MM.1S (cell line): ENCODE measurements at regions not wholly inside any gene's neighbourhood (a gene's known extent, or its start where the extent isn't known, plus 50 kb on each side); places are given as distances from the start of the nearest gene placed in this dataset.

Source experiments
- DNase-seq: peaks from one replicate; pipeline ENCODE4 v3.0.0-alpha.2; 2015
- H2AFZ ChIP-seq: fragments of 300-600 bp; sonication (generic); 2 replicates; pipeline ENCODE4 v1.6.0; 2016; ENCODE audit warnings: antibody characterized with exemption, low read length
- H3F3A ChIP-seq: fragments of 300-600 bp; sonication (generic); 2 replicates; pipeline ENCODE4 v1.6.1; 2016; ENCODE audit warnings: mild to moderate bottlenecking, antibody characterized with exemption, low read length, moderate library complexity, mixed read lengths; ENCODE audit not compliant: insufficient read depth
- H3K27ac ChIP-seq: fragments of 300-600 bp; sonication (generic); 2 replicates; pipeline ENCODE4 v1.5.1; 2016; ENCODE audit warnings: mild to moderate bottlenecking, low read length
- H3K27me3 ChIP-seq: fragments of 300-600 bp; sonication (generic); replicated peaks from 2 replicates; pipeline ENCODE4 v1.6.0; 2016; ENCODE audit warnings: low read length; ENCODE audit not compliant: insufficient read depth
- H3K36me3 ChIP-seq: fragments of 300-600 bp; sonication (generic); replicated peaks from 2 replicates; pipeline ENCODE4 v1.6.1; 2016; ENCODE audit warnings: mild to moderate bottlenecking, low read length, mixed read lengths; ENCODE audit not compliant: insufficient read depth
- H3K4me1 ChIP-seq: fragments of 300-600 bp; sonication (generic); 2 replicates; pipeline ENCODE4 v1.6.1; 2016; ENCODE audit warnings: low read length, mixed read lengths
- H3K4me2 ChIP-seq: fragments of 300-600 bp; sonication (generic); 2 replicates; pipeline ENCODE4 v1.6.0; 2016; ENCODE audit warnings: low read depth, low read length
- H3K4me3 ChIP-seq: fragments of 300-600 bp; sonication (generic); 2 replicates; pipeline ENCODE4 v1.5.1; 2016; ENCODE audit warnings: low read length, mixed read lengths
- H3K79me2 ChIP-seq: fragments of 300-600 bp; sonication (generic); 2 replicates; pipeline ENCODE4 v1.6.1; 2016; ENCODE audit warnings: mixed run types, low read length, mixed read lengths
- H3K9ac ChIP-seq: fragments of 300-600 bp; sonication (generic); 2 replicates; pipeline ENCODE4 v1.6.1; 2016; ENCODE audit warnings: low read length, mixed read lengths
- H3K9me2 ChIP-seq: fragments of 300-600 bp; sonication (generic); replicated peaks from 2 replicates; pipeline ENCODE4 v1.6.1; 2016; ENCODE audit warnings: mild to moderate bottlenecking, low read length, mixed read lengths; ENCODE audit not compliant: insufficient read depth
- H3K9me3 ChIP-seq: fragments of 300-600 bp; sonication (generic); replicated peaks from 2 replicates; pipeline ENCODE4 v1.6.1; 2016; ENCODE audit warnings: mild to moderate bottlenecking, low read length, mixed read lengths; ENCODE audit not compliant: insufficient read depth
- H4K20me1 ChIP-seq: fragments of 300-600 bp; sonication (generic); 2 replicates; pipeline ENCODE4 v1.6.1; 2016; ENCODE audit warnings: mild to moderate bottlenecking, low read length, moderate library complexity, mixed read lengths; ENCODE audit not compliant: insufficient read depth
- EZH2 ChIP-seq: fragments of 300-600 bp; sonication (generic); optimal IDR thresholded peaks from 2 replicates; pipeline ENCODE3; 2017; ENCODE audit warnings: low read depth, mild to moderate bottlenecking, antibody characterized with exemption, low read length, mixed read lengths
- EZH2phosphoT487 ChIP-seq: fragments of 300-600 bp; sonication (generic); IDR thresholded peaks from 2 replicates; pipeline ENCODE4 v1.6.1; 2018; ENCODE audit warnings: antibody characterized with exemption, low read length
- TF ChIP-seq, protein P1 (sequence below): fragments of 300-600 bp; sonication (generic); IDR thresholded peaks from 2 replicates; pipeline ENCODE4 v1.5.1; 2016; ENCODE audit warnings: antibody characterized with exemption, low read length, mixed read lengths

DNA sequence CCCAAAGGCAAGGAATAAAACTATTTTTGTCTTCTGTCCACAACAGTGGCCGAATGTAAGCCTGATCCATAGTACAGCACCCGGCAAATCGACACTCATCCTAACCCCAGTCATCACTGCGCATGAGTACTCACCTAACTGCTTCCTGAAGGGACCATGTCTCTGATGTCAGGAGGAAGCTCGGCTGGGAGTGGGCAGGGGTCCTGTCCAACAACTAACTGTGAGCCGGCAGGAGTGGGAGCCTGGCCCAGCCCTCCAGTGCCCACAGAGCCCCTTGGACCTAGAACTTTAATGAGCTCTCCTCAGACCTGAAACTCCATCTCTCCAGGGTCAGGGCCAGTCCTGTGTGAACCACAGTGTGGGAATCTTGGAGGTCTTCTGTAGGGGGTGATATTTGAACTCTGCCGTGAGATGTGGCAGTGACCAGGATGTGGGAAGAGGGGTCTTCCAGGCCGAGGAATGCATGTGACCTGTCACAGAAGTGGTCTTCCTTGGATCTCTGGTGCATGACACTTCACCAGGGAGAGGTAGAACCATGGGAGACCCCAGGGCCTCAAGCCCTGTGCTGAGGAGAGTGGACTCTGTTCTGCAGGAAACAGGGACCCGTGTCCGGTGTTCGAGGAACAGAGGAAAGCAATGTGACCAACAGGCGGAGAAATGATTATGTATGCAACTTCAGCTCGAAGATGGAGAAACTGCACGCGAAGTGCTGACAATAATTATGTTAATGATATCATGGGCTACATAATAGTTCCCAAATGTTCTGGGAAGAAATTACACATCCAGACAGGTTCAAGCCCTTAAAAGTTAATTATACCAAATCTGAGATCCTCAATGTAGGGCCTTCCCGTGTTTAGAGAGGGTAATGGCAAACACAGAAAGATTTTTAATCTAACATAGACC, 240.1 kb upstream of the HDAC4 start:
- H3K36me3 ChIP-seq: no peaks in the 10 kb centered on the region
- no peak for DNase-seq
- no peaks in the 10 kb centered on the region for H3K4me1 ChIP-seq
- H3K4me2 ChIP-seq: no peak overlapping the region
- TF ChIP-seq, protein P1, sequence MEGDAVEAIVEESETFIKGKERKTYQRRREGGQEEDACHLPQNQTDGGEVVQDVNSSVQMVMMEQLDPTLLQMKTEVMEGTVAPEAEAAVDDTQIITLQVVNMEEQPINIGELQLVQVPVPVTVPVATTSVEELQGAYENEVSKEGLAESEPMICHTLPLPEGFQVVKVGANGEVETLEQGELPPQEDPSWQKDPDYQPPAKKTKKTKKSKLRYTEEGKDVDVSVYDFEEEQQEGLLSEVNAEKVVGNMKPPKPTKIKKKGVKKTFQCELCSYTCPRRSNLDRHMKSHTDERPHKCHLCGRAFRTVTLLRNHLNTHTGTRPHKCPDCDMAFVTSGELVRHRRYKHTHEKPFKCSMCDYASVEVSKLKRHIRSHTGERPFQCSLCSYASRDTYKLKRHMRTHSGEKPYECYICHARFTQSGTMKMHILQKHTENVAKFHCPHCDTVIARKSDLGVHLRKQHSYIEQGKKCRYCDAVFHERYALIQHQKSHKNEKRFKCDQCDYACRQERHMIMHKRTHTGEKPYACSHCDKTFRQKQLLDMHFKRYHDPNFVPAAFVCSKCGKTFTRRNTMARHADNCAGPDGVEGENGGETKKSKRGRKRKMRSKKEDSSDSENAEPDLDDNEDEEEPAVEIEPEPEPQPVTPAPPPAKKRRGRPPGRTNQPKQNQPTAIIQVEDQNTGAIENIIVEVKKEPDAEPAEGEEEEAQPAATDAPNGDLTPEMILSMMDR: no peak
- TF ChIP-seq EZH2phosphoT487 (no peak), EZH2 (no peak)
- no peaks in the 10 kb centered on the region for H3K9me2 ChIP-seq
- no peaks in the 10 kb centered on the region for H3K27me3 ChIP-seq
- H3K4me3 ChIP-seq: no peak overlapping the region
- no peaks in the 10 kb centered on the region for H3F3A ChIP-seq
- H3K79me2 ChIP-seq: no peaks in the 10 kb centered on the region
- no peak overlapping the region for H3K27ac ChIP-seq
- H3K9ac ChIP-seq: no peak overlapping the region
- H3K9me3 ChIP-seq: no peaks in the 10 kb centered on the region
- H4K20me1 ChIP-seq: no peaks in the 10 kb centered on the region
- no peak overlapping the region for H2AFZ ChIP-seq

DNA sequence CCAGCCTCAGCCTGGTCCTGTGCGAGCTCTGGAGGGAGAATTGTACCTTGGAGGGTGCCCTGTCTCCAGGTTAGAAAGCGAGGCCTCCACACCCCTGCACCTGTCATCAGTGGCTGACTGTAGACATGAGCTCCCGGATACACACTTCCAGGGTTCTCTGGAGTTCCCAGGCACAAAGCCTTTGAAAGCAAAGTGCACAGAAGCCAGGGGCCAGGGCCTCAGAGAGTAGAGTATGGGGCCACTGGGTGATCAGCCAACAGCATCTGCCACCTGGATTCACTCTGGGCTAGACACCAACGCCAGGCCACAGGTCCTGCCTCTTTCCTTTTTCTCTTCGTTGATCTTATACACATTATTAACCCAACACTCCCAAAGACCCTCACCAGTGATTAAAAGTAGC, 239.4 kb upstream of the HDAC4 start:
- Histone ChIP-seq H3K9me3 (no peaks in the 10 kb centered on the region), H3K4me3 (no peak overlapping the region), H3K4me1 (no peaks in the 10 kb centered on the region), H3K27ac (no peak overlapping the region), H3K9ac (no peak overlapping the region), H3F3A (no peaks in the 10 kb centered on the region), H3K4me2 (no peak overlapping the region), H3K27me3 (no peaks in the 10 kb centered on the region), H3K9me2 (no peaks in the 10 kb centered on the region), H2AFZ (no peak overlapping the region), H3K79me2 (no peaks in the 10 kb centered on the region), H4K20me1 (no peaks in the 10 kb centered on the region), H3K36me3 (no peaks in the 10 kb centered on the region)
- DNase-seq: no peak
- TF ChIP-seq EZH2phosphoT487: no peak
- TF ChIP-seq, protein P1: no peak
- TF ChIP-seq EZH2: no peak

DNA sequence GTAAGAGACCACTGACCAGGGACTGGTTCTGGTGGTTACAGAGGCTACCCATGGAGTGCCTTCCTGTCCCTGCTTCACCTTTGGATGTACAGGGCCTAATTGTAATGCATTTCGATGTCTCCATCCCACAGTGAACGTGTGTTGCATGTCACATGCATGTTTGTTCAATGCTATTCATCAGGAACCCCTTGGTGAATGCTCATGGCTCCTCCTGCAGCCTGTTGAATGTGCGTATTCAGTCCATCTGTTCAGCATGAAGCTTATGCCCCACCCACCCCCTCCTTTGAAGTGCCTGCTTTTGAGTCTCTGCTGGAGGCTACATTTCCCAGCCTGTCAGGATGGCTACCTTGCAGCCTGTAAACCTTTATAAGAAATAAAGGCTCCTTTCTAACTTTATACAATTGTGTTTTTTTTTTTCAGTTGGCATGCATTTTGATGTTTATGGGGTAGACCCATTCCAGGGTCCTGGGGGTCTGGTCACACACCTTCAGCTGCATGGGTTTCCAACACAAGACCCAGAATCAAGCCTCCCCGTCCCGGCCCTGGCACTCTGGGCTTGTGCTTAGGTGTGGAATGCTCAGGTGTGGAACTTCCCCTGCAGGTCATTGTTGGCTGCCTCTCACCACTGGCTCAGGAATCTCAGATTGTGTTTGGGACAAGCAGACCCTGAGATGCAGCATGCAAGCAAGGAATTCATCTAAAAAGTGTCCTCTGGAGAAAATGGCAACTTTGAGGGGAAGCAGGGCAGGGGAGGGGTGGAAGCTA, 238.8 kb upstream of the HDAC4 start:
- TF ChIP-seq, protein P1: no peak
- no peak for TF ChIP-seq EZH2phosphoT487
- no peak for TF ChIP-seq EZH2
- no peaks in the 10 kb centered on the region for H3K27me3 ChIP-seq

More for the DNA sequence above, 238.8 kb upstream of the HDAC4 start:
- no peak overlapping the region for H2AFZ ChIP-seq
- H4K20me1 ChIP-seq: no peaks in the 10 kb centered on the region
- H3K9ac ChIP-seq: no peak overlapping the region
- no peak overlapping the region for H3K4me2 ChIP-seq
- no peaks in the 10 kb centered on the region for H3K9me2 ChIP-seq
- H3K4me1 ChIP-seq: no peaks in the 10 kb centered on the region
- H3K27ac ChIP-seq: no peak overlapping the region
- no peaks in the 10 kb centered on the region for H3K36me3 ChIP-seq
- H3K4me3 ChIP-seq: no peak overlapping the region
- DNase-seq: no peak
- no peaks in the 10 kb centered on the region for H3K9me3 ChIP-seq
- no peaks in the 10 kb centered on the region for H3K79me2 ChIP-seq
- H3F3A ChIP-seq: no peaks in the 10 kb centered on the region
